ENCODE measurements at regions not wholly inside any gene's neighbourhood (a gene's known extent, or its start where the extent isn't known, plus 50 kb on each side); places are given as distances from the start of the nearest gene placed in this dataset.
"Not testable (repeated sequence)": the region's sequence is repeated elsewhere in the genome, so short reads cannot be mapped to it uniquely, and the experiment has no call there.

DNA sequence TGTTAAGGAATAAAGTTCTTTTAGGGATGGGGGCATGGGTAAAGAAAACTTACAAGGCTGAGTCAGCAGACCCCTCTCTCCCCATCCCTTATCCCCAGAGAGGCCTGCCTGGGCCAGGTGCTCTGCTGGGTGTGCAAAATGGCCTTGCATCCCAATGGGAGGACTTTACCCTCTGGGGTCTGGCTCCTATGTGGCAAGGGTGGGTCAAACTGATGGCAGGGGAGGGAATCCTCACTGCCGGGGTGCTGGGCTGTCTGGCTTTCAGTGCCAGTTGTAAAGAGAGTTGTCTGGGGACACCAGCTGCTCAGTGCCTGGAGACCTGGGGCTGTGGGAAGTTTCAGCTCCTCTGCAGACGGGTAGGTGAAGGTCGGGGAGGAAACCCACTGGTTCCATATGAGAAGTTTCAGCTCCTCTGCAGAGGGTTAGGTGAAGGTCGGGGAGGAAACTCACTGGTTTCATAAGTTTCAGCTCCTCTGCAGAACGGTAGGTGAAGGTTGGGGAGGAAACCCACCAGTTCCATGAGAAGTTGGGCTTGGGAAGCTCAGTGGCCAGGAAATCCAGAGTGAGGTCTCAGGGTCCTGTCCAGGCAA lies 127.2 kb upstream of the PODXL start:
- DNase-seq (ENCODE audit: low read depth in 2 of 2) = no peak

DNA sequence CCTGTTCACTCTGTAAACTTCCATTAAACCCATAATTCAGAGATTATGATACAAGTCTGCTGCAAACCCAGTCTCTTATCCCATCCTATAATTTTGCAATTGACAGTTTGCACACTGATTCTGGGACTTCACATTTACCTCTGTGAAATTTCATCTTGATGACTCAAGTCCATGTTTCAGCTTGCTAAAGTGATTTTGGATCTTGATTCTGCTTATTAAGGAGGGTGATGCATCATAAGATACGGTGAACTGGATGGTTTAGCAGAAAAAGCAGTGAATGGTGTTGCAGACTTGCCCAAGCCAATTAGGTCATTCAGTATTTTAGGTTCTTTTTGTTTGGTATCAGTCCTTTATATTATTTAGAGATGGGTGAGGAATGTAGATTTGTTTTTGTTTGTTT lies 125.5 kb upstream of the PODXL start:
- no peak for DNase-seq (ENCODE audit: low read depth in 2 of 2)

DNA sequence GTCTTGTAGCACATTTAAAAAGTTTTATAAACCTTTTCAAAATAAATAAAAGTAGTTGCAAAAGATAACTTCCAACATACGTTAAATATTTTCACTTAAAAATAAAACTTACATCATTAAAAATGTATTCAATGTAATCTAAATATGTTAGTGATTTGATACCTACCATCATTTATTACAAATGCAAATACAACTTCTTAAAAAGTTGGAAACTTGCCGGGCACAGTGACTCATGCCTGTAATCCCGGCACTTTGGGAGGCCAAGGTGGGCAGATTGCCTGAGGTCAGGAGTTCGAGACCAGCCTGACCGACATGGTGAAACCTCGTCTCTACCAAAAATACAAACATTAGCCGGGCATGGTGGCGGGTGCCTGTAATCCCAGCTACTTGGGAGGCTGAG lies 122.6 kb upstream of the PODXL start:
- DNase-seq (ENCODE audit: low read depth in 2 of 2) = not testable (repeated sequence)

DNA sequence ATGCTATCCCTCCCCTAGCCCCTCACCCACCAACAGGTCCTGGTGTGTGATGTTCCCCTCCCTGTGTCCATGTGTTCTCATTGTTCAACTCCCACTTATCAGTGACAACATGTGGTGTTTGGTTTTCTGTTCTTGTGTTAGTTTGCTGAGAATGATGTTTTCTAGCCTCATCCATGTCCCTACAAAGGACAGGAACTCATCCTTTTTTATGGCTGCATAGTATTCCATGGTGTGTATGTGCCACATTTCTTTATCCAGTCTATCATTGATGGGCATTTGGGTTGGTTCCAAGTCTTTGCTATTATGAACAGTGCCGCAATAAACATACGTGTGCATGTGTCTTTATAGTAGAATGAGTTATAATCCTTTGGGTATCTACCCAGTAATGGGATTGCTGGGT lies 120.4 kb upstream of the PODXL start:
- not testable (repeated sequence) for DNase-seq (ENCODE audit: low read depth in 2 of 2)

DNA sequence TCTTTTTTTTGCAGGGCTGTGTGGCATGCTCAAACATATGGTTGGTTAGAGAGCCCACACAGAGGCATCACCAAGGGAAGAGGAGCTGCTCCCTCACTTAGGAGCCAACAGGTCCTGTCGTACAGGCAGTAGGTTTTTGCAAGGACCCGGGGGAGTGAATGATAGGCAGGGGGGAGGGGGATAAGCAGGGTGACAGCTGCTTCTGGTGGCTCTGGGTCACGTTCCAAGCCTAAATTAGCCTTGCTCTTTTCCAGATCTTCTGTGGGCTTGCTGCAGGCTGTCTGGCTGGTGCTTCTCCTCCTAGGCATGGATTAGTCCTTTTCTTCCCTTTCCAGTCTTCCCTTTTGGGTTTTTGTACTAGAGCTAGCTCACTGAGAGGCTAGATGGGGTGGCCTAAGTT lies 117.7 kb upstream of the PODXL start:
- DNase-seq (ENCODE audit: low read depth in 2 of 2) = no peak

DNA sequence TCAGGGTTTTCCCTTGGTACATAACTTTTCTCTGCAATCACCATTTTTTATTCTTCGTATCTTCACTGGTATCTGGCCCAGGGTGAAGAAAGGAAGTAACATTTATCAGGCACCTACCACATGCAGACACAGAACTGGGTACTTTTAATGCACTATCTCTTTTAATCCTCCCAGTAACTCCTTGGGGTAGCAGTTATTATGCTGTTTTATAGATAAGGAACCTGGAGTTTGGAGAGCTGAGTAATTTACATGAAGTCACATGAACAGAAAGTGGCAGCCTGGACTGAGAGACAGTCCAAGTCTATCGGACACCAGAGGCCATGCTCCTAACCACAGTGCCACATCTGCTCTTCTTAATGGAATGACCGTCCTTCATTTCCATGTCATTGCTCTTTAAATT lies 117.1 kb upstream of the PODXL start:
- no peak for DNase-seq (ENCODE audit: low read depth in 2 of 2)

DNA sequence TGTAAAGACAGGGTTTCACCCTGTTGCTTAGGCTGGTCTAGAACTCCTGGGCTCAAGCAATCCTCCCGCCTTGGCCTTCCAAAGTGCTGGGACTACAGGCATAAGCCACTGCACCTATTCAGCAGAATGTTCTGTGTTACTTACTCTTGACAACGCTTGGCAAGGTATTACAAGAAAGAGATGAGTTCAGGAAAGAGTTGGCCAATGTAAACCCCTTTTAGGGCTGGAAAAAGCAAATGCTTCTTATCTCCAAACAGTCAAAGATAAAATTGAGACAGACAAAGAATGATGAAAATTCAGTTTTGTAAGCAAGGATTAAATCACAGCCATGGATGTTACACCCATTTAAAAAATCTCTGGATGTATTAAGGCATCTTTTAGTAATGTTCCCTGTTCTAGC lies 114.0 kb upstream of the PODXL start:
- DNase-seq (ENCODE audit: low read depth in 2 of 2) = no peak

DNA sequence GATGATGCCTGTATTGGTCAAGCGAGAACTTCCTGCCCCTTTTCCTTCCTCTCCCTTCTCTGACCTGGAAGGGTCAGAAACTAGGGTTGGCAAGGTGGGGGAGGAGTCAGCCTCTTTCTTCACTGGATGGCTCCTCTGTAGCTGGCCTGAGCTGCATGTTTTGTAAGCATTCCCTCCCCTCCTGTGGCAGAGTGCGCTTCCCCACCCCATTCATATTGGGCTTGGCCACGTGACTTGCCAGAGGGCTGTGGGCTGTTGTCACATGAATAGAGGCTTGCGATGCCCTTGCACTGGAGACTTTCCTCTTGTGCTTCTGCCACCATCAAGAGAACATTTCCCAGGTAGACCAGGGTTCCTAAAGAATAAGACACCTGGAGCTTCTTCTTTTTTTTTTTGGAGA lies 111.3 kb upstream of the PODXL start:
- no peak for DNase-seq (ENCODE audit: low read depth in 2 of 2)

DNA sequence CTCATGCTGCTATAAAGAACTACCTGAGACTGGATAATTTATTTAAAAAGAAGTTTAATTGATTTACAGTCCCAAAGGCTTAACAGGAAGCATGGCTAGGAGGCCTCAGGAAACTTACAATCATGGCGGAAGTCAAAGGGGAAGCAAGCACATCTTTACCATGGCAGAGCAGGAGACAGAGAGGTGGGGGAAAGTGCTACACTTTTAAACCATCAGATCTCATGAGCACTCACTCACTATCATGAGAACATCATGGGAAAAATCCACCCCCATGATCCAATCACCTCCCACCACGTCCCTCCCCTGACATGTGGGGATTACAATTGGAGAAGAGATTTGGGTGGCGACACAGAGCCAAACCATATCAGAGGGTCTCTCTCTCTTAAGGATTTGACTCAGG lies 108.6 kb upstream of the PODXL start:
- peak in 1 of 2 donors; percentile 74 for DNase-seq (ENCODE audit: low read depth in 2 of 2)

DNA sequence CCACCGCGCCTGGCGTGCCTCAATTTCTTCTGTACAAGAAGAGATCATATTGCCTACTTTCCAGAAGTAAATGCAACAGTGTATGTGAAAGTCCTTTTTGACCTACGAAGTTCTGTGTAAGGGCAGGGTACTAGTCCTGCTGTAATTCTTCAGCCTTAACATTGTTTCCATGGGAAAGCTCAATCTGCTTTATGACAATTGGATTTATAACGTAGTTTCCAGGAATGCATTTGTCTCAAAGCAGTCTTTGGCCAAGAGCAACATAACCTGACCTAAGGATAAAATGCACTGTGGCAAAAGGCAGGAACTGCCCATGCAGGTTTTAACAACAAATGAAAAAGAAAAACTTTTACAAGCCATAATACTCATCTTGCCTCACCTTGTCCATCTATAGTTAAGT lies 108.1 kb upstream of the PODXL start:
- peak in 1 of 2 donors; percentile 94 for DNase-seq (ENCODE audit: low read depth in 2 of 2)

DNA sequence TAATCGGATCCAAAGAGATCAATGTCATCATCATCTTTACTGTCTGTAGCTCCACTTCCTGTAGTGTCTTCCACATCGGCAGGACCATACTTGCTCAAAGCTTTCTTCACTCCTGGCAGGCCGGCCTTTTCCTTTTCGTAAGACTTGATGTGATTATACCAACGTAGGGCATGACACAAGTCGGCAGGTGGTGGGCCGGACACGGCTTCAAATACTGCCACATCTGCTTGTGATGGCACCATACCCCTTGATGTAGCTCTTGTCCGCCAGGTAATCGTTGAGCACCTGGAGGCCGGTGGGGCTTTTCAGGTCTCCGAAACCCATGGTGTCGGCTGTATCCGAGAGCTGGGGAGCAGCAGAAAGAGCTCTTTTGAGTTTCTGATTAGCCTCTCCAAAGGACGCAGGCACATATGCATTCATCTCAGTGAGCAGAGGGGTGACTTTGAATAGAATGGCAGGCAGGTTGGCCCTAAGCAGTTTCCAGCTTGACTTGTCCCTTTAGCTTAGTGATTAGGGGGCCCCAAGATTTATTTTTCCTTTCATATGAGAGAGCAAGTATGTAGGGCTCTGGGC lies 106.0 kb upstream of the PODXL start:
- DNase-seq (ENCODE audit: low read depth in 2 of 2) = not testable (repeated sequence)

DNA sequence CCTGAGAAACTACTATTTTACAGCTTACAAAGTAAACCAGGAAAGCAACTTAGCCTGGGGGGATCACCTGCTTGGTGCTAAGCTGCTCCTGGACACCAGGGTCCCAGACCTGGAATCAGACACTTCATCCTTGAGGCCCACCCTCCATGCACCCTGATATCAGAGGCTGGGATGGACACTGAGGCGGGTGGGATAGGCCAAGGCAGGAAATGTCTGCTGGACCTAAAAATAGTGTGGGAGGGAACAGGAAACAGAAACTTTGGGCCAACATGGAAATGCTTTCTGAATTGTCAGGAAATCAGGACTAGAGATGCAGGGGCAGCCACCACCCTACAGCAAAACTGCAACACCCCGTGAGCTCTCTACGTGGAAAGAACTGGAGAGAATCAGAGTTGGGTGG lies 101.5 kb upstream of the PODXL start:
- DNase-seq (ENCODE audit: low read depth in 2 of 2) = peak; percentile 53 to 82

DNA sequence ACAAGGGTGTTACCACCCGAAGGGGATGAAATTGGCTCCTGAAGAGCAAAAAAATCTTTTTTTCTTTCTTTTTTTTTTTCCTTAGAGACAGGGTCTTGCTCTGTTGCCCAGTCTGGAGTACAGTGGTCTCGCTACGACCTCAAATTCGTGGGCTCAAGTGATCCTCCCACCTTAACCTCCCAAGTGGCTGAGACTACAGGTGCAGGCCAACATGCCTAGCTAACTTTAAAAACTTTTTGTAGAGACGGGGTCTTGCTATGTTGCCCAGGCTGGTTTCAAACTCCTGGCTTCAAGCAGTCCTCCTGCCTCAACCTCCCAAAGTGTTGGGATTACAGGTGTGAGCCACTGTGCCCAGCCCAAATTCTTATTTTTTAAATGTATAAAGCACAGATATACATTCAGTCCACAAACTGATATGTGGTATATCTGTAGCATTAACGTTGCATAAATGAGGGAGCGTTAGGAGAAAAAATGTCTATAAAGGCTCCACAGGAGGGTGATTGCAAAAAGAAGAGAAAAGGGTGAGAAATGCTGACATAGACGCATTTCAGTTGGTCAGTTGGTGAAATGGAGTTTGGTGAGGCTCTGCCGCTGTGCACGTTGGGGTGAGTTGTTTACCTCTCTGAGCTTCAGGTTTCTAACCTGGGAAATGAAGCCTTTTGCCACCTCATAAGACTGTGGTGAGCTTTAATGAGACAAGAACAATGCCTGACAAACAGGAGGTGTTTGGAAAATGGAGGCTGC lies 100.7 kb upstream of the PODXL start:
- DNase-seq (ENCODE audit: low read depth in 2 of 2) = no peak

DNA sequence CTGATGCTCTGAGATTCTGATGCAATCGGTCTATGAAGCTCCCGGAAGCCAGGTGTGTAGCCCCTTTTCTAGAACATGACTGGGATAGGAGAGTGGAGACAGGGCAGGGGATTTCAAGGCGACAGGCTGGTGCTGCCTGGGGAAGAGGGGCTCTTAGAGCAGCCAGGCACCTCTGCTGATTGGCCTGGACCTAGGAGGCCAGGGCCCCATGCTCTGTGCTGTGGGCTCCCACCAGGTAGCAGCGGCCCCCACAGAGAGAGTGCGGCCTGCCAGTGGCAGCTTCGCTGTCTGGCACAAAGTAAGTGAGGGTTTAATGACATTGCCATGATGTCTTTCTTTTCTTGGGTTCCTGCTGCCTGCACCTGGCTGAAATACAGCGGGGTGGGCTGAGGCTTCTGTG lies 99.4 kb upstream of the PODXL start:
- no peak for DNase-seq (ENCODE audit: low read depth in 2 of 2)

DNA sequence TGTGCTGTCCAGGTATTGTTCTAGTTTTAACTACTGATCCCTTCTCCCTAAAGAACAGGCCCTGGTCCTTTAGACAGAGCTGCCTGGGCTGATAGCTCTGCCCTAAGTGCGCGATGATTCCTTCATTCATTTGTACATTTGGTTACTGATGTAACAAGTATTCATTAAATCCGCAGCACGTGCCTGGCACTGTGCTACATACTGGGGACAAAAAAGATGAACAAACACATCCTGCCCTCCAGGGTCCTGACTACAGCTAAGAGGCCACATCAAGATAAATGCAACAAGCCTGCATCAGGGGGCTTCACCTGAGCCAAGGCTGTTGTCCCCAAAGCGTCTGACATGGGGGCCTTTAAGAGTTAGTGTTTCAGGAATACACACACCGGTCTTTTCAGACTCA lies 99.0 kb upstream of the PODXL start:
- no peak for DNase-seq (ENCODE audit: low read depth in 2 of 2)

DNA sequence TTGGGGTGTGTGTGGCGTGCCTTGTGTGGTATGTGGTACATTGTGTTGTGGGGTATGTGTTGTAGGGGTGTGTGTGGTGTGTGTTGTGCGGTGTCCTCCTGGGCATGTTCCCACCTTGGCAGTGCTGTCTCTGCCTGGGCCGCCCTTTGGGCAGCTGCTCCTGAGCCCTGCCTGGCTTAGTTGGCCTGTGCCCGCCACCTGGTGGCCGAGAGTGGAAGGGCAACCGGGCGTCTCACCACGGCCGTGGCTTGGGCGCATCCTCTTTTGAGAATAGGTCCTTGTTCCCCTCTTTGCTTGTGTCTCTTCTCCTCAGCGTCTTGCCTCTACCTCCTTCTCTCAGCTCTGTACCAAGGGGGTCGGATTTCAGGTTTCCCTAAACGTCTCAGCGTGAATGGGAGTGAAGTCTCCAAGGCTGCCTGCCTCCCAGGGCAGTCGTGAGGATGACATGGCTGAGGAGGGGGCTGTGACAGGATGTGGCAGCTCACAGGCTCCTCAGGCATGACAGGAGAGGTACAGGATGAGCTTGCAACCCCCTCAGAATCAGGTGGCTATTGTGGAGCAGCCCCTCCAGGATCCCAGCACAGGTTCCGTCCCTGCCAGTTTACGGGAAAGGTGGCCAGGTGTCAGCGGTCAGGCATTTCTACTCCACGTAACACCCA lies 98.4 kb upstream of the PODXL start:
- peak; percentile 88 to 90 for DNase-seq (ENCODE audit: low read depth in 2 of 2)

DNA sequence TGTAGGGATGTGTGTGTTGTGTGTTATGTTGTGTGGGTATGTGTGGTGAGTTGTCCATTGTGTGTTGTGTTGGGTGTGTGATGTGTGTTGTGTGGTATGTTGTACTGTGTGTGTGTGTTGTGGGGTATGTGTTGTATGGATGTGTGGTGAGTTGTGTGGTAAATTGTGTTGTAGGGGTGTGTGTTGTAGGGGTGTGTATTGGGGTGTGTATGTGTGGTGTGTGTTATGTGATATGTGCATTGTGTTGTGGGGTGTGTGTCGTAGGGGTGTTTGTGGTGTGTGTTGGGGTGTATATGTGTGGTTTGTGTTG lies 97.8 kb upstream of the PODXL start:
- no peak for DNase-seq (ENCODE audit: low read depth in 2 of 2)

DNA sequence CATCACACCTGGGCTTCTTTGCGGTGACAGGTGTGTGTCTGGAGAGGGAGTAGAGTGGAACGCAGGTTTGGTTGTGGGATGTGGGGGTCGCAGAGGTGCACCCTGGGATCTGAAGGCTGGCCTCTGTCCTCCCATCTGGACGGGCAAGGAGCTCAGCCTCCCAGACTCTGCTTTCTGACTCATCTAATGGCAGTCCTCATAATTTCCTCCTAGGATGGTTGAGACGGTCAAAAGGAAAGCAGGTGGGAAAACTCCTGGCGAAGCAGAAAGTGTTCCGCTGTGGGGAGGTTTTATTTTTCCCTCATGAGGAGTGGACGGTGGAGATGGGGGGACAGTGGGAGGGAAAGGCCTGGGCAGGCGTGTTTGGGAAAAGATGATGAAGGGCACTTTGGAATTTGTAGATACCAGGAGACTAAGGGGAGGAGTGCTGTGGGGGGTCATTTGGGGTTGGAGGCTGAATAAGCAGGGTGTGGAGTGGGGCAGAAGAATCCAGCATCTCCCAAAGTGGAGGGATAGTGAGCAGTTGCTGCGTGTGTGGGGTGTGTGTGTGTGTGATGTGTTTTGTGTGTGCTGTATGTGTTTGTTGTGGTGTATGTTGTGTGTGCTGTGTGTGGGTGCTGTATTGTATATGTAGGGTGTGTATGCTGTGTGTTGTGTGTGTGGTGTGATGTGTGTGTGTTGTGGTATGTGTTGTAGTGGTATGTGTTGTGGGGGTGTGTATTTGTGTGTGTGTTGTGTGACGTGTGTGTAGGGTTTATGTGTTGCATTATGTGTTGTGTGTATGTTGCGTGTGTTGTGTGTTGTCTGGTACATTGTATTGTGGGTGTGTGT lies 97.2 kb upstream of the PODXL start:
- DNase-seq (ENCODE audit: low read depth in 2 of 2) = peak in 1 of 2 donors; percentile 65

DNA sequence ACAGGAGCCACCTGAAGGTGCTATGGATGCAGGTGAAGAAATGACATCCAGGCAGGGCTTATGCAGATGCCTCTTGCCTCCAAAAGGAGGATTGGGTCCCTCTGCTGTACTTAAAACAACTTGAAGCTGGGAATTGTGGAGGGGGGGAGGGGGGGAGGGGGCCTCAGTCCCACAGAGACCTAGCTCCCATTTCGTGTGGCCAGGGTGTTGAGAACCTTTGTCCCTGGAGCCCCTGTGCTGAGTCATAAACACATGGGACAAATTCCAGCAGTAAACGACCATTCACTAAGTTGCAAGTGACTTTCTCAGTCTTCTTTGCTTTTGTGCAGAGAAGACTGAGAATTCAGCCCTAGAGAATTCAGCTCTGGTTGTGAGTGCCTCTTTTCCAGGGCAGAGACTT lies 96.5 kb upstream of the PODXL start:
- no peak for DNase-seq (ENCODE audit: low read depth in 2 of 2)

DNA sequence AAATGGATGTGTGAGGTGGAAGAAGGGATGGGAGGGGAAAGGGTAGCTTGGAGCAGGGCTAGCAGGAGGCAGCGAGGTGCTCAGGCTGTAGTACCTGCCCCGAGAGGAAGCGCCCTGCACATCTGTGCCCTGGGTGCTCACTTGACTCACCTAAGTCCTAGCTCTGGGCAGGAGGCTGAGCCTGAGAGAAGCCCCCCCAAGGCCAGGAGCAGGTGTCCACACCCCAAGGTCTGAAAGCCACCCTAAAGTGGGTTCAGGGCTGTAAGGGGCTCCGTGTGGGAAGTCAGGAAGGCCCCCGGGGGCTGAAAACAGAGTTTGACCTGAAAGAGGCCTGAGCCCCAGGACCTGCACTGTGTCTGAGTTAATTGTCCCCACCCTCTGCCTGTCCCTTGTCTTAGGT lies 95.8 kb upstream of the PODXL start:
- no peak for DNase-seq (ENCODE audit: low read depth in 2 of 2)

DNA sequence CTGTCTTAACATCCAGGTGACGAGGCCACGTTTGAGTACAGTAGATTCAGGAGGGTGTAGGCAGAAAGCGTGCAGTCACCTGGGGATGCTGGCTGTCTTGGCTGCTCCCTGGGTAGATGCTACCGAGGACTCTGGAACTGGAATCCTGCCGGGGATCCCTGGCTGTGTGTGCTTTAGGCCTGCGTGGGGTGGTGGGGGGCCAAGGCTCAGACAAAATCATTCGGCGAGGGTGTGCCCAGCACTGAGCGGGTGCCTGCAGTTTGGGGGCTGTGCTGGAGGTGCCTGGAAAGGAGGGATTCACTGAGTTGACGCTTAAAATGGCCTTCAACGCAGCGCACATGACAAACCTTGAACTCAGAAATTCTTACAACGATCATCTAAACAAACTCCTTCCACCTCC lies 93.5 kb upstream of the PODXL start:
- DNase-seq (ENCODE audit: low read depth in 2 of 2) = no peak

DNA sequence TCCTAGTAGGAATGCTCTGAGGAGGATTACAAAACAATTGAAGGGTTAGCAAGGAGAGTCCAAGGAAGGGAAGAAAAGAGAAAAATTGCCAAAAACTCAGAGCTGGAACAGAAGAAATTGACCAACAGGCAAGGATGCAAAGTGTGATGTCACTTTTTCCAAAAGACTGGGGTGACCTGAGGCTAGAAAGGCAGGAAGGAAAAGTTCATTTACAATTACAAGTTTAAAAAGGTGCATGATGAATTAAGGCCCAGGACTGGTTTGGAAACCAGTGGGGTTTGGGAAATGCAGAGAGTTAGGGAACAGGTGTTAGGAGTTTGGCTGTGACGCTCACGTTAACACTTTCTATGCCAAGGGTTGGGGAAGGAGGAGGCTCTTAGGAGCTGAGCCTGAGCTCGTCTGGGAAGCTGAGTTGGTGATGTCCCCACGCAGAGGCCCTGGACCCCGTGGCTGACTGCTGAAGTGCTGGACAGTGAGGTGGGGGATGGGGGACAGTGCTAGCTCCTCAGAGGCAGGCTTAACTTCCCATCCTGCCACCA lies 92.6 kb upstream of the PODXL start:
- DNase-seq (ENCODE audit: low read depth in 2 of 2) = peak in 1 of 2 donors; percentile 50

All from lung microvascular endothelial cell (primary cell).